ENCODE measurements at regions not wholly inside any gene's neighbourhood (a gene's known extent, or its start where the extent isn't known, plus 50 kb on each side); places are given as distances from the start of the nearest gene placed in this dataset.

GRCh38 chr5:8241076-8241475 lies 372.1 kb downstream of the MTRR start:
- no peak for DNase-seq (ENCODE audit: low spot score)

GRCh38 chr5:8241558-8241957 lies 372.6 kb downstream of the MTRR start:
- no peak for DNase-seq (ENCODE audit: low spot score)

- no peak for DNase-seq (ENCODE audit: low spot score)
Measured at GRCh38 chr5:8247049-8247899, 378.3 kb downstream of the MTRR start.

- no peak for DNase-seq (ENCODE audit: low spot score)
Measured at GRCh38 chr5:8253376-8253775, 384.4 kb downstream of the MTRR start.

DNA sequence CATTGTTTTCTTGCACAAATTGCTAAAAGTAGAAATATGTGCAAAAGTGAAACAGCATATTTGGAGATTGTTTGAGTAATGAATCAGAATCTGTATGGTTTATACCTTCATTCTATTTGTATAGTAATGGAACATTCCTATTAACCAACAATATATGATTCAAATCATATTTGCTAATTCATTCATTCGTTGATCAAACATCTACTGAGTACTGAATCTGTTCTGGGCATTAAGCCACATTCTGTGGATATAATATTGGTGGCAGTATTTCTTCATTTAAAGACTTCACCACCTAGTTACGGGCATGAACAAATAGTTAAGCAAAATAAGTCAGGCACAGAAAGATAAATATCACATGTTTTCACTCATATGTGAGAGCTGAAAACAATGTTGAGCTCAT lies 385.7 kb downstream of the MTRR start:
- no peak for DNase-seq (ENCODE audit: low spot score)

DNA sequence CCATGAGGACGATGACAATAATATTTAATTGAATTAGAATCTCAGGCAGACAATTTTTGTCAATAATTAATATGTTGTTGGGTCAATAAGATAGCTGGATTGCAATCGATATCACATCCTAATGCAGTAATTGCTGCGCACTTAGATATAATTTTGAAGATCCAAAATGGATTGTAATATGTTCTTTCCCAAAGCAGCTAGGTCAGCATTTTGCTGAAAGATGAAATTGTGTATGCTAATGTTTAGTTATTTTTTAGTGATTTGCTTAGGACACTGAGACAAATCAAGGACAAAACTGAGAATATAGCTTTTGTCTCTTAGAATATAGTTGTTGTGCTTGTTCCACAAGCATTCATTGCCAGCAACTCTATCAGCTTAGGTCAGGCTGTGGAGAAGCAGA lies 389.9 kb downstream of the MTRR start:
- no peak for DNase-seq (ENCODE audit: low spot score)

- no peak for DNase-seq (ENCODE audit: low spot score)
Measured at GRCh38 chr5:8270246-8270645, 401.3 kb downstream of the MTRR start.

GRCh38 chr5:8280711-8281363 lies 411.9 kb downstream of the MTRR start:
- no peak for DNase-seq (ENCODE audit: low spot score)

GRCh38 chr5:8288334-8288733 lies 419.4 kb downstream of the MTRR start:
- no peak for DNase-seq (ENCODE audit: low spot score)

DNA sequence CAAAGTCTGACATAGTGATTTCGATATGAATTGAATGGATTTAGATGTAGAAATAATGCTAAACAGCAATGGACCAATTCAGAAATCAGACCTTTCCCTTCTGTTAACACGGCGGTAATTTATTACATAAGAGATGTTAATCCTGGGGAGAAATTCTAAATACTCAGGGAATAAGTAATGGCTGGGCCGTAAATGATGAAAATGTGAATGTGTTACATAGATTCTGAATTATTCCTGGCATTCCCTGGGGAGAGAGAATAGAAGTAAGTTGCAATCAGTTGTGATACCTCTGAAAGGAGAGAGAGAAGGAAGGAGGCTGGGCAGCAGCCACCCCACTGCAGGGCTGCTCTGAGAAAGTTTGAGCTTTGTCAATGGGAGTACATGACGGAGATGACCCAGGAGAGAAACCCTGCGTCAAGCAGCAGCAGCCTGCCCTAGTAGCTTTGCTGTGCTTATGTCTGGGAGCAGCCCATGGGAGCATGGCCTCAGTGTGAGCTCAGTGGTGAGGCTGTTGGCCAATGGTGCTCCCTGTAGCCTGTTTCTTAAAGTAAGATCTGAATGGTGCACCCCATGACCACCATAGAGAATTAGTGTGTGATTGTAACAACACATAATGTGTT lies 420.1 kb downstream of the MTRR start:
- no peak for DNase-seq (ENCODE audit: low spot score)

DNA sequence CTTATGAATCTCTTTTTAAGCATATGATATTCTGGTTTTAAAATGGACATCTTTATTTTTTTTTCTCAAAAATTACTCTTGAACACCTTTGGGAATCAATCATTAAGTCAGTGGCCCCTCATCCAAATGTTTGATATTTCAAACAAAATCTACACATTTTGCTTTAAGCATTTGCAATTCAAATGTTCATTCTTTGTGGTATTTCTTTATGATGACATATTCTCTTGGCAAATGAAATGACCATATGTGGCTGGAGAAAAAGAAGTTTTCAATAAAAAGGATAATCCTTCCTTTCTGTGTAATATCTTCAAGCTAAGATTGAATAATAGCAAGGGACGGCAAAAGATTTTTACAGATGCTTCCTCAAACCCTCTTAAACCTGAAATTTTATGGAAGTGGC lies 420.8 kb downstream of the MTRR start:
- DNase-seq (ENCODE audit: low spot score), result no peak

DNA sequence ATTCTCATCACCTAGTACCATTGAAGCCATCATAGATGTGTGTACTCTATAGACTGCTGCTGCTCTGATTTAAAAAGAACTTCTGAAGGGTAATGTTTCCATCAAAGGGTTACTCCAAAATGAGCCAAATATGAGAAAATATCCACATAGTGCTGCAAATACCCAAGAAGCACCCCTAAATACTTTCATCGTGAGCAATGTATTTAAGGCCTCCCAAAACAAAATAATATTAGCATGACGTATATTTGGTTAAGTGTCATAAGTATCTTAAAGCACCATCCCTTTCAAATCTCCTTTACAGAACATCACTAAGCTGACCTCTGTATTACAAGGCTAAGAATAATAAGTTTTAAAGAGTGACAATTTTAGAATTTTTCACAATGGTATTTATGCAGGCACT lies 421.8 kb downstream of the MTRR start:
- DNase-seq (ENCODE audit: low spot score), result no peak

DNA sequence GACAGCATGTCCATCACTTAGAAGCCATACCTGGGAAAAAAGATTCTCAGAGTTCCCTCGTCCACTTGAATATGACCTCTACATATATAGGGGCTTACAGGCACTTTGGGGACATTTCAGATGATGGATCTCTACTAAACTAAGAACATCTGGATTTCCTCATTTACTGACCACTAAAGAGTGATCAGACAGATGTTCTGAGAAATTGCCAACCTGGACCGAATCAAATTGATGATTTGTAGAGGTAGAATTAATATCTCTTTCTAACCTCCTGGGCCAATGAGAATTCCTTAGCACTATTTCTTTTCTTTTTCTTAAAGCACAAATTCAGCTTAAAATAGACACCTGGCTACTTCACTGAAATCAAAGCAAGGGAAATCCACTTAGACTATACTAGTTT lies 422.7 kb downstream of the MTRR start:
- DNase-seq (ENCODE audit: low spot score), result no peak

DNA sequence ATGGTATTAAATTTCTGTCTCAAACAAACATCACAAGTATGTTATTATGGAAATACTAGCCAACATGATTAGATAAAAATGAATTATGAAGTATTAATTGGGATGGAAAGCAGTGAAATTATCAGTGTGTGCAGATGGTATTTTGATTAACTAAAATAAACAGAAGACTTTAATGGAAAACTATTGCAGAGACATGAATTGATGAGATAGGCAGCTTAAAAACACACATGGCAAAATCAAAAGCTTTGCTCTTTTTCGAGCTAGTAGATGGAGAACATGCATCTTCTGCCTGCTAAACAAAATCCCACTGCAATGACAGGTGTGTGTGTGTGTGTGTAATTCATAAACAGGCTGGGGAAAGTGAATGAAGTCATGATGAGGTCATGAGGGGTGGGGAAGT lies 426.2 kb downstream of the MTRR start:
- no peak for DNase-seq (ENCODE audit: low spot score)

GRCh38 chr5:8299716-8300115 lies 430.8 kb downstream of the MTRR start:
- no peak for DNase-seq (ENCODE audit: low spot score)

DNA sequence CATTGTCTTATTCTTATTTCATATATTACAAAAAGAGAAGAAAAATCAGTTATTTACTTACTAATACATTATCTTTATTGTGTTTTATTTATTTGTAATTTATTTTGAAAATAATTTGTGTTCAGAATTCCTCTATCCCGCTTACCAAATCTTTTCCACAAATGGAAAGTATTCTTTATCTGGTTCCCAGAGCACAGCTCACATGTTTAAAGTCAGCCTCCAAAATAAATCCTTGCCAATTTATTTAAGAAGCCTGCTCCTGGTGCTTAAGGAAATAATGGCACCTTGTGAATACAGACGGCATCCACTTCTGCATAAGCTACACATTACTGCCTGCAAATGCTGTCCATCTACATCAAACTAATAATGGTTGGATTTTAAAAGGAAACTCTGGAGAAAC lies 435.4 kb downstream of the MTRR start:
- DNase-seq (ENCODE audit: low spot score), result no peak

- no peak for DNase-seq (ENCODE audit: low spot score)
Measured at GRCh38 chr5:8306288-8306896, 437.4 kb downstream of the MTRR start.

- DNase-seq (ENCODE audit: low spot score), result no peak
Measured at GRCh38 chr5:8314965-8315364, 446.0 kb downstream of the MTRR start.

- no peak for DNase-seq (ENCODE audit: low spot score)
Measured at GRCh38 chr5:8316608-8317280, 447.8 kb downstream of the MTRR start.

DNA sequence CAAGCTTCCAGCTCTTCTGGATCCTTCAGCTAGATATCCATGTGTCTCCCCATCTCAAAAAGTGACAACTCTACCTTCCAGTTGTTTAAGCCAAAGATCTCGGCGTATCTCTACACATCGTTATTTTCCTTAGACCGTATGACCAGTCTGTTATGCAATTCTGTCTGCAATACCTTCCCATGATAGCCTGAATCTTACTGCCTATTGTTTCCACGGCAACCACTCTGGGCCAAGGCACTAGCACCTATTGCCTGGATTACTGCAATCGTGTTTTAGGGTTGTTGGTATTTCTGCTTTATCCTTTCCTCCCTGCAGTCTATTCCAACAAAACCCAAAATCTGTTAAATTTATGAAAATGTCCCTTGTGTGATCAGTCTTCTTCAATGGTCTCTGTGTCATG lies 448.4 kb downstream of the MTRR start:
- no peak for DNase-seq (ENCODE audit: low spot score)

DNA sequence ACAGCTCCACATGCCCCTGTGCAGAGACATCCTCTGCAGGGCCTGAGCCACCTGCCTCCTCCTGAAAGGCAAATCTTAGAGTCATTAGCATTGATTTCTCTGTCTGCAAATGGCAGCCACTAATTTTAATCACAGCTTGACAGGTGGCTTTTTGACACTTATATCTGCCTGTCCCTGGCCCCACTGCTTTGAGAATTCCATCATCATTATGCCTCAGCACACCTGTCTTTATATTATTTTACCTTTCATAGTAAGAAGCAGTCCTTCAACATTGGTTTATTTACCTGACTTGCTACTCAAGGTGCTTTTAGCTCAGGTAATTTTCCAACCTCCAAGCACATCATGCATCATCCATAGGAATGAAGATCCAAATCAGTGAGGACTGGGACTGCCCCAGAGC lies 451.3 kb downstream of the MTRR start:
- no peak for DNase-seq (ENCODE audit: low spot score)

DNA sequence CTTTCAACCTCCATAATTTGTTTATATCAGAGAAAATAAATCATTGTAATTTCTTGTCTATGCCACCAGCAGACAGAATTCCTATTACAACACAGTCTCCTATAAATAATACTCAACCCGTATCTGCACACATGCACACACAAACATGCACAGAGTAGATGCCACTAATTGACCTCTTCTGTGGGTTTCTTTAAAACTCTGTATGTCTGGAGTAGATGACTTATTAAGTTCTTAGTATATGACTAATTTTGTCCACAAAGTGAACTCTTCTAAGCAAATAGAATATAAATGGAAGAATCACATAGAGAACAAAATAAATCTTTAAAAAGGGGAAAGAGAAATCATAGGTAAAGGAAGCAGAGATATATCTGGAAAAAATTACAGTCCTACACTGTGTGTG lies 452.3 kb downstream of the MTRR start:
- no peak for DNase-seq (ENCODE audit: low spot score)

Data from CD4-positive, alpha-beta T cell treated with Interleukin-2 at 100 ng/mL for 4 hours (primary cell).